ENCODE measurements at regions not wholly inside any gene's neighbourhood (a gene's known extent, or its start where the extent isn't known, plus 50 kb on each side); places are given as distances from the start of the nearest gene placed in this dataset.
"Not testable (repeated sequence)": the region's sequence is repeated elsewhere in the genome, so short reads cannot be mapped to it uniquely, and the experiment has no call there.

GRCh38 chr18:27564066-27564465 is 379.0 kb upstream of the CHST9 start:
- DNase-seq = no peak

DNA sequence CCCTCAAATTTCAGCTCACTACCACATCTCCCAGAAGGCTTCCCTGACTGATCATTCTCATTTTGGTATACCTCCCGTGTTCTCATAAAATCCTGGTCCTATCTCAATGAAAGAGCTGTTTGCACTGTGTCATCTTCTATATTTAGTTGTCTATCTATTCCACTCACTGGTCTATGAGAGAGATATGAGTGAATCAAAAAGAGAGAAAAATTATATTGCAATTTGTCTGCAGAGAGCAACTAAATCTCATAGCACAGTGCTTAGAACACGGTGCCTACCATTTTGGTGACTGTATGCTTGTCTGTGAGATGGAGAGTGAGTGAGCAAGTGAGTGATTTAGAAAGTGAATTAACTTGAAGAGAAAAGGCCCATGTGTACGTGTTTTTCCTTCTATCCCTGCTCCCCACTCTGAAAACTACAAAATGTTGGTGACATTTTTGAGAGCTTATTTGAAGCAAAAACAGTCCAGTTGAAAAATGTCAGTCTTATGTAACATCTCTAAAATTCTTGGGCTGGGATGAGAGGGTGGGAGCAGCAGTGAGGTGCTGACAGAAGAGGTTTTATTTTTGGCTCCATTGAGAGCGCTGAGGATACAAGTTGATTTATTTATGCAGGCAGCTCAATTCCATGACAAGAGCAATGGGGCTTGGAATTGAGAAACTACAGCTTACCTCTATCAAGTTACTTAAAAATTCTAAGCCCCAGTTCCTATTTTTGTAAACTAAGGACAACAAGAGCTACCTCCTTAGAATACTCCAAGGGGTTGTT is 373.5 kb upstream of the CHST9 start:
- no peak for DNase-seq

DNA sequence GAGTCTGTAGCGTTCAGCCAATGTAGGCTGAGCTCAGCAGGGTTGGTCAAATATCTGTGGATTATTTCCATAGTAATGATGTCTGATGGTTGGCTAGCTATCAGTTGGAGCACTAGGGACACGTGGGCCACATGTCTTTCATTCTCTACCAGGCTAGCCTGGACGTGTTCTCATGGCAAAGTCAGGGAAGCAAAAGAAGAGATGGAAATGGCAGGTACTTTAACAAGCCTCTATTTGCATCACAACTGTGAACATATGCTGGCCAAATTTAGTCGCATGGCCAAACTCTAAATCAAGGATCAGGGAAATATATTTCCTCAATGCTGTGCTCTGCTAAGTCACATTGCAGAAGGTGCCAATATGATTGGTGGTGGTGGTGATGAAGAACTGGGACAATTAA is 371.6 kb upstream of the CHST9 start:
- DNase-seq = no peak

DNA sequence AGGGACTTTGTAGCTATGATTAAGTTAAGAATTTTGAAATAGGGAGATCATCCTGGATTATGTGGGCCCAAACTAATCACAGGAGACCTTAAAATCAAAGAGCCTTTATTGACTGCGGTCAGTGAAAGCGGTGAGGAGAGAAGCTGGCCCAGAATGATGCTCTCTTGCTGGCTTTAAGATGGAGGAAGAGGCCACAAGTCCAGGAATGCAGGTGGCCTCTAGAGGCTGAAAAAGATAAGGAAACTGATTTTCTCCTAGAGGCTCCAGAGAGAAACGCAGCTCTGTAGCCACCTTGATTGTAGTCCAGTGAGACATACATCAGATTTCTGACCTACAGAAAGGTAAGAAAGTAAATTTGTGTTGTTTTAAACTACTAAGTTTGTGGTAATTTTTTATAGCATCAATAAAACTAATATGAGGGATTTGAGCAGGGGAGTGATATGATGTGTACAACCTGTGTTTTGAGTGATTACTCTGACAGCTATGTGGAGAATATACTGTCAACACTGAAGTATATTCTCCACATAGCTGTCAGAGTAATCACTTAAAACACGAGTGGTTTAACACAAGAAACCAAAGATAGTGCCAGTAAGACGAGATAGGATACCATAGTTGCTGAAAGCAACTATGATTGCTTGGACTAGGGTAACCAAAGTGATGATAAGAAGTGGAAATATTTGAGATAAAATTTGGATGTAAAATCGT is 364.4 kb upstream of the CHST9 start:
- no peak for DNase-seq

DNA sequence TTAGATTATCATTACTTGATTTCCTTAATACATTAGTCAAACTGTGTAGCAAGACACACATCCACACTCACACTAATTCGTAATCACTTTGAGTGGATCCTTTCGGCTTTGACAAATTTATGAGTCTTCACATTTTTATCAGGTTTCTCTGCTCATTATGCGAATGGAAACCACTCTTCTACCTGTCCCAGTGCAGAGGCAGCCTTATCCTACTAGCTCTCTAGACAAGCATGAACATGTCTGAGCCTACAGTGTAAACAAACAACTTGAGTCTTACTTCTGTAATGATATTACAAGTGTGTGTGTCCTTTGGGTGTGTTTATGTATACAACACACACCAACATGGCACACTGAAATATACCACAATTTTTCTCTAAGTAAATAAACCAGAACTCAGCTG is 361.9 kb upstream of the CHST9 start:
- no peak for DNase-seq

- no peak for DNase-seq
Observed at GRCh38 chr18:27544206-27544605, 359.1 kb upstream of the CHST9 start.

DNA sequence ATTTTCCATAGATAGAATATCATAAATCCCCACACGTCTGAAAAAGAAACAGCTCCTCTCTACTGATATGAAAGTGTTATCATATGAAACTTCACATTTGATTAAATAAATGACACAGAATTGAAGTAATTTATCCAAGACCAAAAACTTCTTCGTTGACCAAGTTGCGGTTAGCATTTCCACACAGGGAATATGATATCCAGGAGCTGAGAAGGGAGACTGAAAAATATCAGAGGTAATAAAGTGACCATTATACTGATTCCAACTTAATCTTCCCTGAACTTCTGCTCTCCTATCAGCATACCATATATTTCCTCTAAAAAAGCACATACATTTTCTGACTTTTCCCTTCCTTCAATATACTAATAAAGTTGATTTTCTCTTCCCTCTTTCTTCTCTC is 356.2 kb upstream of the CHST9 start:
- no peak for DNase-seq

DNA sequence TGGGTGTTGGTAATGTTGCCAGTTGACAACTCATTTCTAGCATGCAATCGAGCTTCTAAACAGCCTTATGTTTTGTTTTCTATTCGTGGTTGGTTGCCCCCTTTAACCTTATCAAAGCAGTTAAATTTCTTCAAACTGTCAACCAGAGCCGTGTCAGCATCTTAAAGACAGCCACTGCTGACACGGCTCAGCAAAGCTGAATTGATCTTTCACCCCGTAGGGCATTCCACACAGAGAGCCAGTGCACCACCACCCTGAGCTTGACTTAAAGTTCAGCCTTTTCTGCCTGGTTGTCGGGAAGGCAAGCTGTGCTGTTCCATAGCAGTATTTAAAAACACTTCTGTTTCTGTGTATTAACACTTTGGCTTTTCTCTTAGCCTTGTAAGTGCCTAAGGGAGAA is 355.0 kb upstream of the CHST9 start:
- DNase-seq = peak; percentile 63

DNA sequence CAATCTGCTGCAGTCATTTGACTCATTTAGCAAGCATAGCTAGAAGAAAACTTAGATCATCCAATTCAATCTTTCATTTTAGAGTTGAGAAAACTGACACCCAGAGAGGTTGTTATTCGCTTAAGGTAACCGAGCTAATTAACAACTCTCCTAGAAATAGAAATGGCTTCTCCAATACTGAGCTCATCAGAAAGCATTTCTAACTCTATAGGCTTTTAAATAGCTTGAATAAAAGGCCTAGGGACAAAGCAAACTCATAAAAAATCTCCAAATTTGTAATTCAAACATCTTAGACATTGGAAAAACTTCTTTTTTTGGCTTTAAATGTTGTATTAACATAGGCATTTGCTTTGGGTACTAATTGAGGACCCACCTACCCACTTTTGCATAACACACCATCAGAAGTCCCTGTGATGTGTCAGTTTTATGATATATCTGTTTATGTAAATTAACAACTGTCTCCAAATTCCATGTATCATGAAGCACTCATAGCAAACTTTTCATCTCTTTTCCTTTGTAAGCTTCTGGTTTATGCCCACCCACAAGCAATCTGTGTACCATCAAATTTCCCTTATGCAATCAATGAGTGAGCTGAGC is 343.9 kb upstream of the CHST9 start:
- no peak for DNase-seq

DNA sequence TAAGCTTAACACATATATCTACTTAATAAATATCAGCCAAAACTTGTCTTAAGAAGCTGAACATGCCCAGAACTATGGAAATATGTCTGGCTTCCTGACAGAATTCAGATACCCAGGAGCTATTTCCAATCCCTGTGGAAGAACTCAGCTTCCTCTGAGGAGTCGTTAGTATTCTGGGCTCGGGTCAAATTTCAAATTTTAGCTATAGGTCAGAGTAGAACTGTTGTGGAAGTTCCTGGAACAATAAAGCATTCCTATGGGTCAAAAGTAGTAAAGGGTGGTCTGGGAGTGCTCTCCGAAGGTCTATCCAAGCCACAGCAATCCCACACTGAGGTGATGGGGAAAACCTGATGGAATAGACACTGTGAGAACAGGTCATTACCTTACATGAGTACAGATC is 342.7 kb upstream of the CHST9 start:
- DNase-seq = no peak

- DNase-seq = no peak
Observed at GRCh38 chr18:27520401-27520800, 335.3 kb upstream of the CHST9 start.

DNA sequence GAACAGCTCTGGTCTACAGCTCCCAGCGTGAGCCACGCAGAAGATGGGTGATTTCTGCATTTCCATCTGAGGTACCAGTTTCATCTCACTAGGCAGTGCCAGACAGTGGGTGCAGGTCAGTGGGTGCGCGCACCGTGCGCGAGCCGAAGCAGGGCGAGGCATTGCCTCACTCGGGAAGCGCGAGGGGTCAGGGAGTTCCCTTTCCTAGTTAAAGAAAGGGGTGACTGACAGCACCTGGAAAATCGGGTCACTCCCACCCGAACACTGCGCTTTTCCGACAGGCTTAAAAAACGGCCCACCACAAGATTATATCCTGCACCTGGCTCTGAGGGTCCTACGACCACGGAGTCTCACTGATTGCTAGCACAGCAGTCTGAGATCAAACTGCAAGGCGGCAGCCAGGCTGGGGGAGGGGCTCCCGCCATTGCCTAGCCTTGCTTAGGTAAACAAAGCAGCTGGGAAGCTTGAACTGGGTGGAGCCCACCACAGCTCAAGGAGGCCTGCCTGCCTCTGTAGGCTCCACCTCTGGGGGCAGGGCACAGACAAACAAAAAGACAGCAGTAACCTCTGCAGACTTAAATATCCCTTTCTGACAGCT is 325.0 kb upstream of the CHST9 start:
- not testable (repeated sequence) for DNase-seq

- no peak for DNase-seq
Observed at GRCh38 chr18:27501671-27502070, 316.6 kb upstream of the CHST9 start.

DNA sequence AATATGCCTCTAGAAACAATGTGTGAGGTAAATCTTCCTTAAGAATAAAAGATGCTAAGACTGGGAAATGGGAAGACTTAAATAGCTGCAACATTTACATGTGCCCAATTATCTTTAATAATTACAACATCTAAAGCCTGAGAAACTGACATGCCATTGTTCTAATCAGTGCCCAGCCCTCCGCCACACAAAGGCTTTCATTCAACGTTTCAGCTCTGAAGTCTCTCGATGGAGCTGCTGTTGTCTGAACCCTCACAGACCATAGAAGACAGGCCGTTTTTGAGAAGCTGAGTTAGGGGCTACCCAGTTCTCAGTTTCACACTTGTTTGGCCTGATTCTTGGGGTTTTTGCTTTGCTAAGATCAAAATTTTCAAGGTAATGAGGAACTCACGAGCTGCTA is 315.4 kb upstream of the CHST9 start:
- no peak for DNase-seq

GRCh38 chr18:27497246-27497645 is 312.1 kb upstream of the CHST9 start:
- DNase-seq = no peak

DNA sequence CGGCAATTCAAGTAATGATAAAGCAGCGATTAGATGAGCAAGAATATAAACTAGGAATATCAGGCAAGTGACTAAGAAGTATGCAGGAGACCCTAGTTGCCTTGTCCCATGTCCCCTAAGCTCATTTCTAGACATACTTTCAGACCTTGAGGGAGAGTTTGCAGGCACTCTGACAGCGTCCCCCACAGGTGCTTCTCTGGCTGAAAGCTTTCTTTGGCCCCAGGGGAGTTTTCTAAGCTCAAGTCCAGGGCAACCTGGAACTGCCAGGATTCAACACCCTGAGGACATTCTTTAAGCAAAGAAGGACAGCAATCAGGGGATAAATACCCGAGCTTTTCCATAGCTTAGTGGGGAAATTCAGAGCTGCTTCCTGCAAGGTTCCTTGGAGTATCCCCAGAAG is 308.1 kb upstream of the CHST9 start:
- DNase-seq = peak; percentile 53

- peak; percentile 52 for DNase-seq
Observed at GRCh38 chr18:27491772-27492171, 306.7 kb upstream of the CHST9 start.

DNA sequence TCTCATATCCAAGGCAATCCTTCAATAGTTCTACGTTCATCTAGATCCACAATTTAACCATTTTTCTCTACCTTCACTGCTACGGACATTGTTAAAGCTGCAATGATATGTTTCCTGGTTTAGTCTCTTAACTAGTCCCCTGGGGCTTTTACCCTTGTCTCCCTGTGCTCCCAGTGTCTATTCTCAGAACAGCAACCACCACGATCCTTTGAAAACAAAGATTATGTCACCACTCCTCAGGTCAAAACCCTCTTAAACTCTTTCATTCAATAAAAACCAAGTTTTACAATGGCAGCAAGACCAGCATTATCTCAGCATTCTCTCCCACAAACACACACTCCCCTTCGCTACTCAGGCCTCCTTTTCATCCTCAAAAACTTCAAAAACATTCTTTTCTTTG is 298.2 kb upstream of the CHST9 start:
- DNase-seq = no peak

GRCh38 chr18:27478459-27478858 is 293.4 kb upstream of the CHST9 start:
- DNase-seq = no peak

- no peak for DNase-seq
Observed at GRCh38 chr18:27473318-27473717, 288.2 kb upstream of the CHST9 start.

DNA sequence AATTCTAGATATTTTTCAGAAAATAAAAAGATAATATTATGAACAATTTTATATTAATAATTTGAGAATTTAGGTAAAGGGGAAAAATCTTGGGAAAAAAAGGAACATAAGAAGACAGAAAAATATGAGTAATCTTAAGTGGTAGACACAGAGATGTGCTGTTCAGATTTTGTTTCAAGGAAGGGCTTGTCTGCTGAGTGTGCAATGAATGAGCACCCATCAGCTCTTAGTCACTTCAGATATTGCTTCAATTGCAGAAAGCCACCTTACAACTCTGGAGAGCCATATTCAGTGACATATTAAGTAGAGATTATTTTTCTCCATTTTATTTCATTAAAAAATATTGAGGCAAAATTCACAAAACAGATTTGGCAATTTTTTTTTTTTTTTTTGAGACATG is 282.0 kb upstream of the CHST9 start:
- no peak for DNase-seq

DNA sequence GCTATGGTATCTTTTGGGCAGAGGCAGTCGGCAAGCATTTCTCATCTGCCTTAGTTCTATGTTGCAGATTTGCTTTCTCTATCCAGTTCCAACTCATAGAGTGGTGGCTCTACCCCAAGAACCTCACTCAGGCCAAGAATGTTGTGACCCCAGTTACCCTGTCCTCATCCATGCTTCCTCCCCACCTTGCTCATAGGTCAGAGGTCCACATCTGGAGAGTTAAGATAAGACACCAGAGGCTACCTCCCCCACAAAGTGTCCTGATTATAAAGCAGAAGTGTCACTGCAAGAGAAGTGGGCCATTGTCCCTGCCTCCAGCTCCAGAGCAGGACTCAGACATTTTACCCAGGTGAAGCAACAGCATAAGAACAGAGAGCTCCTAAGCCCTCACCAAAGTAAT is 276.8 kb upstream of the CHST9 start:
- DNase-seq = no peak

GRCh38 chr18:27449104-27449503 is 264.0 kb upstream of the CHST9 start:
- DNase-seq = no peak

GRCh38 chr18:27447930-27448329 is 262.8 kb upstream of the CHST9 start:
- DNase-seq = no peak
